HepG2 (cell line): ENCODE measurements at regions not wholly inside any gene's neighbourhood (a gene's known extent, or its start where the extent isn't known, plus 50 kb on each side); places are given as distances from the start of the nearest gene placed in this dataset.
"Not testable (repeated sequence)": the region's sequence is repeated elsewhere in the genome, so short reads cannot be mapped to it uniquely, and the experiment has no call there.

Experiments
- ATAC-seq: fragments of 200-7000 bp; cut with Tn5 transposase; 3 replicates; pipeline ENCODE4 v1.9.1; 2020; ENCODE audit warnings: mild to moderate bottlenecking, moderate library complexity
- BruUV-seq: library from RNA; stranded (reverse); fragments of 400-500 nt; replicated peaks from 2 replicates; lab custom pipeline; 2021; lab: Mats Ljungman, UMichigan
- CTCF ChIA-PET: fragments of 300-600 bp; formaldehyde crosslinking; extraction: SDS; loops from one replicate; lab custom pipeline; 2021; ENCODE audit warnings: low total read pairs, inconsistent platforms, low intra/inter-chr PET ratio; lab: Yijun Ruan, JAX
- POLR2A ChIA-PET: fragments of 350-600 bp; sonication (Branson Sonifier 250); formaldehyde crosslinking; loops from one replicate; lab custom pipeline; 2020; ENCODE audit warnings: antibody characterized with exemption, inconsistent platforms; lab: Yijun Ruan, JAX
- DNase-seq: peaks from one replicate; pipeline ENCODE4 v3.0.0-alpha.2; 2015; ENCODE audit warnings: low spot score
- FAIRE-seq: peaks from 3 replicates; lab custom pipeline; 2011; peaks lifted over from hg19 to GRCh38; lab: Jason Lieb, UNC
- H2AFZ ChIP-seq: one replicate; pipeline ENCODE4 v1.6.1; 2011; ENCODE audit warnings: low read length, inconsistent platforms
- H3K27ac ChIP-seq: fragments of 300-600 bp; 3 replicates; pipeline ENCODE4 v1.8.0; 2011; ENCODE audit warnings: mixed run types, mild to moderate bottlenecking, mixed read lengths, low read length, inconsistent platforms; ENCODE audit not compliant: insufficient read depth; ENCODE audit errors: extremely low read length
- H3K27me3 ChIP-seq, 2 experiments: fragments of 200-600 bp in 1 of 2; 2 replicates in 1 of 2; 3 replicates in 1 of 2; pipeline versions ENCODE4 v1.6.0 to v1.8.0; 2011; ENCODE audit warnings: low read length in 2 of 2, mild to moderate bottlenecking in 2 of 2, moderate library complexity in 2 of 2, inconsistent platforms in 1 of 2; ENCODE audit not compliant: insufficient read depth in 2 of 2, control insufficient read depth in 1 of 2
- H3K36me3 ChIP-seq, 2 experiments: fragments of 200-600 bp in 1 of 2; replicated peaks in 1 of 2; 2 replicates in 1 of 2; 3 replicates in 1 of 2; pipeline versions ENCODE4 v1.5.1 to v1.8.0; 2011; ENCODE audit warnings: low read length in 2 of 2, inconsistent platforms in 1 of 2; ENCODE audit not compliant: insufficient read depth in 2 of 2, control insufficient read depth in 1 of 2
- H3K4me1 ChIP-seq: 2 replicates; pipeline ENCODE4 v1.5.1; 2012; ENCODE audit warnings: low read length, inconsistent platforms; ENCODE audit not compliant: insufficient read depth
- H3K4me2 ChIP-seq: 2 replicates; pipeline ENCODE4 v1.6.0; 2011; ENCODE audit warnings: low read depth, low read length, inconsistent platforms
- H3K4me3 ChIP-seq, 3 experiments: fragments of 200-600 bp in 1 of 3; sonication (generic), shearing (Covaris generic) in 1 of 3; replicated peaks in 1 of 3; 2 replicates each; pipeline ENCODE4 v1.5.1; 2011 to 2016; ENCODE audit warnings: low read length in 3 of 3, inconsistent platforms in 2 of 3, low read depth in 2 of 3, mild to moderate bottlenecking in 2 of 3, control low read depth in 1 of 3, mixed read lengths in 1 of 3; ENCODE audit not compliant: insufficient read depth in 1 of 3
- H3K79me2 ChIP-seq: one replicate; pipeline ENCODE4 v1.6.1; 2011; ENCODE audit warnings: low read length, inconsistent platforms; ENCODE audit not compliant: insufficient read depth
- H3K9ac ChIP-seq: 2 replicates; pipeline ENCODE4 v1.6.0; 2011; ENCODE audit warnings: mild to moderate bottlenecking, low read depth, low read length, inconsistent platforms; ENCODE audit not compliant: insufficient read depth
- H3K9me3 ChIP-seq: 2 replicates; pipeline ENCODE4 v1.5.1; 2012; ENCODE audit warnings: mild to moderate bottlenecking, low read length
- H4K20me1 ChIP-seq: 2 replicates; pipeline ENCODE4 v1.6.0; 2011; ENCODE audit warnings: inconsistent platforms, mild to moderate bottlenecking, low read length, moderate library complexity; ENCODE audit not compliant: insufficient read depth
- ZNF160 ChIP-seq: sonication (generic); formaldehyde crosslinking; IDR thresholded peaks from 2 replicates; pipeline ENCODE4 v1.8.0; 2022; ENCODE audit warnings: mild to moderate bottlenecking, inconsistent platforms, missing genetic modification reagents
- ZNF496 ChIP-seq: sonication (generic); formaldehyde crosslinking; IDR thresholded peaks from 2 replicates; pipeline ENCODE4 v1.8.1; 2023; ENCODE audit warnings: mild to moderate bottlenecking, moderate library complexity, missing genetic modification reagents; ENCODE audit not compliant: insufficient replicate concordance
- whole genome bisulfite sequencing: methylation state at CpG from one replicate; pipeline ENCODE4 v1.1.6; 2017; ENCODE audit warnings: low lambda C conversion rate; 5-methylcytosine and 5-hydroxymethylcytosine counted together
- in situ Hi-C: cut with HindIII; loops from 2 replicates; pipeline ENCODE4 v1.10.0; 2017; ENCODE audit warnings: low pct_unique_long_range_greater_than_20kb; ENCODE audit not compliant: extremely low pct_ligation_motif_present
- intact Hi-C: fragments of 100-400 bp; cut with micrococcal nuclease; formaldehyde crosslinking; loops from one replicate; pipeline ENCODE4 v1.10.0; 2022; ENCODE audit not compliant: unreplicated experiment

- Histone ChIP-seq H3K79me2 (no peaks in the 10 kb centered on the region), H3K9me3 (no peaks in the 10 kb centered on the region), H3K27ac (no peak overlapping the region), H3K4me3 (no peak overlapping the region), H3K4me1 (no peaks in the 10 kb centered on the region), H3K36me3 (no peaks in the 10 kb centered on the region), H3K9ac (no peak overlapping the region), H4K20me1 (no peaks in the 10 kb centered on the region), H3K4me2 (no peak overlapping the region), H2AFZ (no peak overlapping the region), H3K27me3 (peaks cover 3 to 35% of the 10 kb centered on the region in 2 experiments; a peak in 3 of 5 replicates)
- DNase-seq (no peak), ATAC-seq (no peak; the same call in 2 of the 3 replicates), FAIRE-seq (no peak)
- no TSS peak for BruUV-seq
- no peak for TF ChIP-seq ZNF496 (CRISPR knock-in tag)
- WGBS, result 30% methylated on average over 4 of the region's 5 CpGs
- ChIA-PET CTCF (no interaction called here), POLR2A (no interaction called here)
- intact Hi-C loops (no loop called here), in situ Hi-C loops (loop anchor here (10.0 kb wide), 1 partner anchor 107 kb away; no protein-coding TSS in a partner anchor)
Observed at GRCh38 chr3:14267976-14268375, 89.4 kb downstream of the LSM3 start.

GRCh38 chr3:14268897-14269296 is 90.3 kb downstream of the LSM3 start:
- Histone ChIP-seq H3K4me3 (no peak overlapping the region), H3K27ac (no peak overlapping the region), H3K36me3 (no peaks in the 10 kb centered on the region), H3K4me2 (no peak overlapping the region), H3K9ac (no peak overlapping the region), H3K79me2 (no peaks in the 10 kb centered on the region), H2AFZ (no peak overlapping the region), H4K20me1 (no peaks in the 10 kb centered on the region), H3K4me1 (no peaks in the 10 kb centered on the region), H3K27me3 (peaks cover 3 to 35% of the 10 kb centered on the region in 2 experiments; a peak in 3 of 5 replicates), H3K9me3 (no peaks in the 10 kb centered on the region)
- WGBS, result 3% methylated on average over 1 of the region's 1 CpG
- ATAC-seq (no peak), FAIRE-seq (no peak), DNase-seq (no peak)
- POLR2A ChIA-PET, result no interaction called here
- BruUV-seq, result no TSS peak
- CTCF ChIA-PET, result no interaction called here
- no peak for TF ChIP-seq ZNF160 (CRISPR knock-in tag)
- intact Hi-C loops (no loop called here), in situ Hi-C loops (loop anchor here (10.0 kb wide), 1 partner anchor 106 kb away; no protein-coding TSS in a partner anchor)

GRCh38 chr3:14272041-14272958 is 93.7 kb downstream of the LSM3 start:
- H2AFZ ChIP-seq, H3K9me3 ChIP-seq, H3K4me2 ChIP-seq, in situ Hi-C loops, H3K36me3 ChIP-seq, H4K20me1 ChIP-seq, H3K4me1 ChIP-seq, H3K4me3 ChIP-seq, FAIRE-seq, BruUV-seq, H3K9ac ChIP-seq, DNase-seq, H3K27ac ChIP-seq, CTCF ChIA-PET, POLR2A ChIA-PET, intact Hi-C loops, ATAC-seq, H3K79me2 ChIP-seq: not testable (repeated sequence)
- peaks cover 1 to 13% of the 10 kb centered on the region in 2 experiments; a peak in 2 of 5 replicates for H3K27me3 ChIP-seq
- 57% methylated on average over 15 of the region's 15 CpGs for WGBS

- H3K9me3 ChIP-seq, H4K20me1 ChIP-seq, POLR2A ChIA-PET, intact Hi-C loops, H3K4me3 ChIP-seq, H3K27ac ChIP-seq, in situ Hi-C loops, FAIRE-seq, BruUV-seq, H3K36me3 ChIP-seq, H3K79me2 ChIP-seq, H3K4me2 ChIP-seq, DNase-seq, ATAC-seq, H2AFZ ChIP-seq, H3K27me3 ChIP-seq, H3K4me1 ChIP-seq, CTCF ChIA-PET, H3K9ac ChIP-seq: not testable (repeated sequence)
- 0% methylated on average over 3 of the region's 7 CpGs for WGBS
Observed at GRCh38 chr3:14272959-14273560, 94.4 kb downstream of the LSM3 start.
